GM12865 (cell line): ENCODE measurements at regions not wholly inside any gene's neighbourhood (a gene's known extent, or its start where the extent isn't known, plus 50 kb on each side); places are given as distances from the start of the nearest gene placed in this dataset.
"Not testable (repeated sequence)": the region's sequence is repeated elsewhere in the genome, so short reads cannot be mapped to it uniquely, and the experiment has no call there.

Experiments used
- DNase-seq: peaks from one replicate; pipeline ENCODE4 v3.0.0; 2010; ENCODE audit warnings: low read depth
- H3K4me3 ChIP-seq: 2 replicates; pipeline ENCODE4 v1.5.1; 2011; ENCODE audit warnings: mild to moderate bottlenecking, low read depth, low read length, control low read depth
- CTCF ChIP-seq: IDR thresholded peaks from 2 replicates; pipeline ENCODE4 v1.5.1; 2011; ENCODE audit warnings: low read length, control low read depth, low read depth, inconsistent platforms; ENCODE audit not compliant: insufficient read depth; ENCODE audit errors: missing control alignments

GRCh38 chr1:24268555-24268954, 50.6 kb upstream of the GRHL3 start:
- H3K4me3 ChIP-seq, DNase-seq: not testable (repeated sequence)

GRCh38 chr1:24266998-24267397, 52.2 kb upstream of the GRHL3 start:
- H3K4me3 ChIP-seq = no peak overlapping the region
- no peak for TF ChIP-seq CTCF
- no peak for DNase-seq

GRCh38 chr1:24266398-24266941, 52.7 kb upstream of the GRHL3 start:
- no peak overlapping the region for H3K4me3 ChIP-seq
- no peak for DNase-seq
- no peak for TF ChIP-seq CTCF

- H3K4me3 ChIP-seq = no peak overlapping the region
- DNase-seq = no peak
- no peak for TF ChIP-seq CTCF
These were observed 55.4 kb upstream of the GRHL3 start for GRCh38 chr1:24263746-24264145.

- no peak for DNase-seq
- no peak for TF ChIP-seq CTCF
- H3K4me3 ChIP-seq = no peak overlapping the region
These were observed 55.9 kb upstream of the GRHL3 start for GRCh38 chr1:24263211-24263610.

- DNase-seq = no peak
- no peak for TF ChIP-seq CTCF
- H3K4me3 ChIP-seq = no peak overlapping the region
These were observed 57.2 kb upstream of the GRHL3 start for GRCh38 chr1:24261977-24262376.

GRCh38 chr1:24258735-24259424, 60.3 kb upstream of the GRHL3 start:
- no peak for DNase-seq
- no peak overlapping the region for H3K4me3 ChIP-seq
- TF ChIP-seq CTCF = no peak
